HG03039 (cell line): ENCODE measurements at regions not wholly inside any gene's neighbourhood (a gene's known extent, or its start where the extent isn't known, plus 50 kb on each side); places are given as distances from the start of the nearest gene placed in this dataset.
"Not testable (repeated sequence)": the region's sequence is repeated elsewhere in the genome, so short reads cannot be mapped to it uniquely, and the experiment has no call there.

Source experiments
- ATAC-seq: cut with Tn5 transposase; IDR thresholded peaks from one replicate; pipeline ENCODE4 v1.9.1; 2021; ENCODE audit warnings: mild to moderate bottlenecking, moderate library complexity; ENCODE audit not compliant: unreplicated experiment

- no peak for ATAC-seq
Observed at GRCh38 chr14:40402957-40403356, 970.7 kb upstream of the FBXO33 start.

GRCh38 chr14:40398981-40399380, 966.7 kb upstream of the FBXO33 start:
- no peak for ATAC-seq

- ATAC-seq: no peak
Observed at GRCh38 chr14:40394634-40395340, 962.6 kb upstream of the FBXO33 start.

- no peak for ATAC-seq
Observed at GRCh38 chr14:40393143-40393542, 960.9 kb upstream of the FBXO33 start.

- no peak for ATAC-seq
Observed at GRCh38 chr14:40386433-40386832, 954.2 kb upstream of the FBXO33 start.

GRCh38 chr14:40374221-40374620, 942.0 kb upstream of the FBXO33 start:
- no peak for ATAC-seq

- ATAC-seq: no peak
Observed at GRCh38 chr14:40371011-40371410, 938.8 kb upstream of the FBXO33 start.

GRCh38 chr14:40368314-40368713, 936.1 kb upstream of the FBXO33 start:
- ATAC-seq: no peak

GRCh38 chr14:40367717-40368116, 935.5 kb upstream of the FBXO33 start:
- ATAC-seq: no peak

- no peak for ATAC-seq
Observed at GRCh38 chr14:40365305-40365704, 933.1 kb upstream of the FBXO33 start.

GRCh38 chr14:40362856-40363255, 930.6 kb upstream of the FBXO33 start:
- ATAC-seq: no peak

- ATAC-seq: no peak
Observed at GRCh38 chr14:40354754-40355153, 922.5 kb upstream of the FBXO33 start.

- ATAC-seq: not testable (repeated sequence)
Observed at GRCh38 chr14:40348104-40348503, 915.9 kb upstream of the FBXO33 start.

GRCh38 chr14:40347675-40348074, 915.4 kb upstream of the FBXO33 start:
- ATAC-seq: no peak

- no peak for ATAC-seq
Observed at GRCh38 chr14:40346275-40346674, 914.0 kb upstream of the FBXO33 start.

- no peak for ATAC-seq
Observed at GRCh38 chr14:40345334-40345733, 913.1 kb upstream of the FBXO33 start.

- ATAC-seq: no peak
Observed at GRCh38 chr14:40340708-40341107, 908.5 kb upstream of the FBXO33 start.

GRCh38 chr14:40336846-40337245, 904.6 kb upstream of the FBXO33 start:
- no peak for ATAC-seq

- not testable (repeated sequence) for ATAC-seq
Observed at GRCh38 chr14:40326519-40326918, 894.3 kb upstream of the FBXO33 start.

GRCh38 chr14:40318211-40318719, 886.0 kb upstream of the FBXO33 start:
- ATAC-seq: no peak

GRCh38 chr14:40317690-40318089, 885.5 kb upstream of the FBXO33 start:
- ATAC-seq: no peak

- no peak for ATAC-seq
Observed at GRCh38 chr14:40312296-40312695, 880.1 kb upstream of the FBXO33 start.

GRCh38 chr14:40309124-40309523, 876.9 kb upstream of the FBXO33 start:
- ATAC-seq: no peak
